Vagina (tissue), 2 donors: ENCODE measurements at regions not wholly inside any gene's neighbourhood (a gene's known extent, or its start where the extent isn't known, plus 50 kb on each side); places are given as distances from the start of the nearest gene placed in this dataset.
"Not testable (repeated sequence)": the region's sequence is repeated elsewhere in the genome, so short reads cannot be mapped to it uniquely, and the experiment has no call there.

ENCODE experiments used
- DNase-seq, 2 donors: peaks; one replicate each; pipeline ENCODE4 v3.0.0-alpha.2; 2017; ENCODE audit errors: extremely low spot score in 2 of 2
- H3K27ac ChIP-seq: fragments of 200-600 bp; sonication (generic); one replicate; pipeline ENCODE4 v1.5.1; 2019
- H3K27me3 ChIP-seq: fragments of 200-600 bp; sonication (generic); one replicate; pipeline ENCODE4 v1.5.1; 2019
- H3K36me3 ChIP-seq, 2 donors: fragments of 200-600 bp; sonication (generic); one replicate each; pipeline ENCODE4 v1.5.1; 2017 to 2019
- H3K4me1 ChIP-seq: fragments of 200-600 bp; sonication (generic); one replicate; pipeline ENCODE4 v1.5.1; 2019
- H3K4me3 ChIP-seq, 2 donors: fragments of 200-600 bp; sonication (generic); 1 replicate in 1 of 2; 2 replicates in 1 of 2; pipeline ENCODE4 v1.5.1; 2016 to 2019
- H3K9me3 ChIP-seq: fragments of 200-600 bp; sonication (generic); one replicate; pipeline ENCODE4 v1.5.1; 2019
- CTCF ChIP-seq, 3 experiments: fragments of 450-650 bp in 2 of 3; fragments of 200-600 bp in 1 of 3; sonication (generic) in 1 of 3; IDR thresholded peaks; one replicate each; pipeline ENCODE4 v1.5.1; 2017 to 2019; ENCODE audit warnings: antibody characterized with exemption in 3 of 3, mild to moderate bottlenecking in 2 of 3, moderate library complexity in 2 of 3
- POLR2A ChIP-seq, 2 donors: fragments of 450-650 bp; IDR thresholded peaks; one replicate each; pipeline ENCODE4 v1.6.1; 2017; ENCODE audit warnings: antibody characterized with exemption in 2 of 2, mild to moderate bottlenecking in 2 of 2, moderate library complexity in 2 of 2
- POLR2AphosphoS5 ChIP-seq, 2 donors: sonication (generic); formaldehyde crosslinking; IDR thresholded peaks; one replicate each; pipeline ENCODE4 v1.9.0; 2017; ENCODE audit warnings: antibody characterized with exemption in 2 of 2, mild to moderate bottlenecking in 2 of 2, low read depth in 1 of 2; ENCODE audit not compliant: insufficient read depth in 1 of 2
- intact Hi-C: fragments of 100-400 bp; cut with DNase I; formaldehyde crosslinking; loops from one replicate; pipeline ENCODE4 v1.15.1; 2023

DNA sequence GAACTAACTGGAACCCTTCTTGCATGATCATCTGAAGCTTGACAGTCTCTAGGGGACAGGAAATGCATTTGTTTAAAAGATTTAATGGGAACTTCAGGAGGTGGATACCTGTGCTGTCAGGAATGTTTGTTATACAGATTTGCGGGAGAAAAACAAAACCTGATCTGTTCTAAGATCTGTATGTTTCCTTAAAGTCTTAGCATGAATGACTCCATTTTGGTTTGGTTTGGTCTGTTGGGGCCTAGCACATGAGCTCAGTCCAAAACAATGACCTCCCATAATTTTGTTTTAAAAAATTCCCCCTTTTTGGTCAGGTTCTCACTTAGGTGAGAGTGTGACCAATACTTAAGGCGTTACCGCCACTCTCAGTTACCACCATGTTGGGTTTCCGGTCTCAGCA lies 138.7 kb downstream of the AKR1D1 start:
- intact Hi-C loops = no loop called here

DNA sequence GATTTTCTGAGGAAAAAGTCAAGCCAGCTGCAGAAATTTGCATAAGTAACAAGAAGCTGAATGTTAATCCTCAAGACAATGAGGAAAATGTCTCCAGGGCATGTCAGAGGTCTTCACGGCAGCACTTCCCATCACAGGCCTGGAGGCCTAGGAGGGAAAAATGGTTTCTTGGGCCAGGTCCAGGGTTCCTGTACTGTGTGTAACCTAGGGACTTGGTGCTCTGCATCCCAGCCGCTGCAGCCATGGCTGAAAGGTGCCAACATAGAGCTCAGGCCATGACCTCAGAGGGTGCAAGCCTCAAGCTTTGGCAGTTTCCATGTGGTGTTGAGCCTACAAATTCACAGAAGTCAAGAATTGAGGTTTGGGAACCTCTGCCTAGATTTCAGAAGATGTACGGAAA lies 144.1 kb downstream of the AKR1D1 start:
- H3K4me1 ChIP-seq, H3K4me3 ChIP-seq, H3K27ac ChIP-seq, intact Hi-C loops, H3K9me3 ChIP-seq, DNase-seq, H3K36me3 ChIP-seq, H3K27me3 ChIP-seq: not testable (repeated sequence)

More for the DNA sequence above, 138.7 kb downstream of the AKR1D1 start:
- no peak overlapping the region for H3K4me3 ChIP-seq
- no peaks in the 10 kb centered on the region for H3K27me3 ChIP-seq
- H3K36me3 ChIP-seq = no peaks in the 10 kb centered on the region
- H3K4me1 ChIP-seq = no peaks in the 10 kb centered on the region
- TF ChIP-seq POLR2AphosphoS5 (IDR thresholded peaks at IDR 0.05; ENCODE audit: insufficient read depth in 1 of 2, low read depth in 1 of 2) = no peak
- no peak for DNase-seq
- H3K9me3 ChIP-seq = no peaks in the 10 kb centered on the region
- H3K27ac ChIP-seq = no peak overlapping the region

GRCh38 chr7:138221388-138221787 lies 145.1 kb downstream of the AKR1D1 start:
- intact Hi-C loops, H3K9me3 ChIP-seq, H3K4me3 ChIP-seq, DNase-seq, H3K36me3 ChIP-seq, H3K27ac ChIP-seq, H3K27me3 ChIP-seq, H3K4me1 ChIP-seq: not testable (repeated sequence)

GRCh38 chr7:138223402-138223879 lies 147.2 kb downstream of the AKR1D1 start:
- Histone ChIP-seq H3K4me1 (no peaks in the 10 kb centered on the region), H3K27me3 (no peaks in the 10 kb centered on the region), H3K27ac (no peak overlapping the region), H3K9me3 (no peaks in the 10 kb centered on the region), H3K4me3 (no peak overlapping the region), H3K36me3 (no peaks in the 10 kb centered on the region)
- intact Hi-C loops = no loop called here
- DNase-seq = no peak
- TF ChIP-seq POLR2AphosphoS5 (IDR thresholded peaks at IDR 0.05; ENCODE audit: insufficient read depth in 1 of 2, low read depth in 1 of 2) = no peak
- TF ChIP-seq POLR2A (IDR thresholded peaks at IDR 0.05) = no peak
- no peak for TF ChIP-seq CTCF (IDR thresholded peaks at IDR 0.05)

- no peaks in the 10 kb centered on the region for H3K27me3 ChIP-seq
- intact Hi-C loops = no loop called here
- H3K4me1 ChIP-seq = no peaks in the 10 kb centered on the region
- TF ChIP-seq POLR2AphosphoS5 (IDR thresholded peaks at IDR 0.05; ENCODE audit: insufficient read depth in 1 of 2, low read depth in 1 of 2) (no peak), CTCF (IDR thresholded peaks at IDR 0.05) (no peak), POLR2A (IDR thresholded peaks at IDR 0.05) (no peak)
- H3K9me3 ChIP-seq = no peaks in the 10 kb centered on the region
- no peaks in the 10 kb centered on the region for H3K36me3 ChIP-seq
- H3K27ac ChIP-seq = no peak overlapping the region
- H3K4me3 ChIP-seq = no peak overlapping the region
- DNase-seq = no peak
Measured at GRCh38 chr7:138226001-138226476, 149.8 kb downstream of the AKR1D1 start.

DNA sequence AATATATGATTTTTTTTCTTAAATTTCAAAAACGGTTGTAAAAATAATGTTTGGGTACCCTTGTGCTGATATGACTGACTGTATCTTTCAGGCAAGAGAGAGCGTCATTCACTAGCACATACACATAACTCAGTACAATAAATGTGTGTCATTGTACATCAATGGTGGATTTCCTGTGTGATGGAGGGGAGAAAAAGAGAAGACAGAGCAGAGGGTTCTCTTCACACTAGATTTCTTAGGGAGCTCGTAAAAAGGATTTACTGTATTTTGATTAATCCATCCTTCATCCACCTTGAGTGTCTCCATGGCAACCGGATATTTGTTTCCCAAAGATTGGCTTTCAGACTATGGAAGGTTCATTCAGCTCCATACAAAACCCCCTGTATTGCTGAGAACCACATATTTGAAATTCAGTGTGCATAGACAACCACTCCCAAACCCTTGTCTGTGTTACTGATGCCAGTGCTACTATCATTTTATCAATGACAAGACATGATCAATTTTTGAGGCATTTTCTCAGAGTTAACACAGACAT lies 150.6 kb downstream of the AKR1D1 start:
- no peak overlapping the region for H3K4me3 ChIP-seq
- H3K27ac ChIP-seq = no peak overlapping the region
- no peaks in the 10 kb centered on the region for H3K9me3 ChIP-seq
- H3K27me3 ChIP-seq = no peaks in the 10 kb centered on the region
- no peaks in the 10 kb centered on the region for H3K4me1 ChIP-seq
- TF ChIP-seq CTCF (IDR thresholded peaks at IDR 0.05) (no peak), POLR2AphosphoS5 (IDR thresholded peaks at IDR 0.05; ENCODE audit: insufficient read depth in 1 of 2, low read depth in 1 of 2) (no peak)
- intact Hi-C loops = no loop called here
- DNase-seq = no peak
- no peaks in the 10 kb centered on the region for H3K36me3 ChIP-seq
